Activated CD8-positive, alpha-beta memory T cell treated with anti-CD3 and anti-CD28 coated beads for 48 hours (primary cell): ENCODE measurements at regions not wholly inside any gene's neighbourhood (a gene's known extent, or its start where the extent isn't known, plus 50 kb on each side); places are given as distances from the start of the nearest gene placed in this dataset.

Source experiments
- DNase-seq, 3 experiments: peaks; one replicate each; pipeline ENCODE4 v3.0.0-alpha.2; 2020; ENCODE audit warnings: low read depth in 2 of 3, low spot score in 2 of 3

GRCh38 chr18:25455159-25455558 is 103.2 kb upstream of the ZNF521 start:
- DNase-seq = no peak

DNA sequence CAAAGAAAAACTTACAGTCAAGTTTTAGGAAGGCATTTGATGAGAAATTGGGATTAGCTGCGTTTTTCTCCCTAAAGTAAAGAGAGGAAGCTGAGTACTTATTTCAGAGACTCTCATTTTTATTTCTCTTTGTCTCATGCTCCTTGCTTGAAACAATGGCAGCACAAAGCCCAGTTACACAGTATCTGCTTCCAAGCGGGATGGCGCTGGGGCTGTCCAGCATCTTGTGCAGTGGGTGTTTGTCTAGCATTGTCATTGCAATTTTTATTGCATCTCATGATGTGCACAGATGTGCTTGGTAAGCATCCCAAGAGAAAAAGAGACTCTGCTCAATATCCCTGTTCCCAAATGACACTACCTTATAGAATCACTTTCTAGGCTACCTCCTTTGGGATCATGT is 102.8 kb upstream of the ZNF521 start:
- no peak for DNase-seq

GRCh38 chr18:25454270-25454659 is 102.3 kb upstream of the ZNF521 start:
- DNase-seq = no peak

DNA sequence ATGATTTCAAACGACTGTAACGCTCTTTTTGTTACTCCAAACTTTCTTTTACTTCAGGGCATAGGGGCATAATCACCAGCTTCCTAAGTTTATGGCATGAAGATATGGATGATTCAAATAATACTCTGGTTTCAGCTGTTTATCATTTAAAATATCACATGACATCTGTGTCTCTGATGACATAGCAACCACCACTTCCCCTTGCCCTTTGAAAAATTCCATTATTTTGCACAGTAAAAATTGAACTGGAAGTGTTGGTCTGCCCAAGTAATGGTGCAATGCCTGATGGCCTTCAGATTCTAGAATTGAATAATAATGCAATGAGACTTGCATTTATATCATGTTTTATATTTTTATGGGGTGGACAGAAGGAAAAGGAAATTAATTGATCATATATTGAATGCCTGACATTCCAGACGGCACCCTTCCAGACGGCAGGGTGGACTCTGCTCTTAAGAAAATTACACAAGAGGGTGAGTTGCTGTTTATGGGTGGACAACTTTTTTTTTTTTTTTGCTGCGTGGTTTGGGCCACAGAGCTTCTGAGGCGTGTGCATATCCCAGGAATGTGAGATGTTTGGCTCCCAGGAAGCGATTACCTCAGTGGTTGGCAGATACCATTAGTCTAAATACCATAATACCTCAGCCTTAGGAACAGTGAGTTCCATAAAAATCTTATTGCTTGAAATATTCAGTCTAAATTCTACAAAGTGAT is 101.7 kb upstream of the ZNF521 start:
- no peak for DNase-seq

GRCh38 chr18:25451077-25451658 is 99.2 kb upstream of the ZNF521 start:
- no peak for DNase-seq

DNA sequence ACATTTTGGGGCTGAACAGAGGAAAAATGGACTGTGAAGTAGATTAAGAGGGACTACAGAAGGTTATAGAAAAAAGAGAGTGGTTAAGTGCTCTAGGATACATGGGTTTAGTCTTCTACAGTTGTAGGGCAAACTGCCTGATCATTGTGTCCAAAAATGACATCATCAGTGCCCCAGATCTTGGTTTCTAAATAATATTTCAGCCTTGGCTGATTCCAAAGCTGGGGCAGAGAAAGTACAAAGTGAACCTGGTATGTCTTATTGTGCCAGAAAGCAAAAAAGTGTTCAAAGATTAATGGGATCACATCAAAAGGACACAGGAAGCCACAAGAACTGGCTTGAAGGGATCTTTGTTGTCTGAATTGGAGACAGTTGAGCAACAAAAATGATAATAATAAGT is 97.1 kb upstream of the ZNF521 start:
- DNase-seq = no peak

- no peak for DNase-seq
Measured at GRCh38 chr18:25446972-25447371, 95.0 kb upstream of the ZNF521 start.

DNA sequence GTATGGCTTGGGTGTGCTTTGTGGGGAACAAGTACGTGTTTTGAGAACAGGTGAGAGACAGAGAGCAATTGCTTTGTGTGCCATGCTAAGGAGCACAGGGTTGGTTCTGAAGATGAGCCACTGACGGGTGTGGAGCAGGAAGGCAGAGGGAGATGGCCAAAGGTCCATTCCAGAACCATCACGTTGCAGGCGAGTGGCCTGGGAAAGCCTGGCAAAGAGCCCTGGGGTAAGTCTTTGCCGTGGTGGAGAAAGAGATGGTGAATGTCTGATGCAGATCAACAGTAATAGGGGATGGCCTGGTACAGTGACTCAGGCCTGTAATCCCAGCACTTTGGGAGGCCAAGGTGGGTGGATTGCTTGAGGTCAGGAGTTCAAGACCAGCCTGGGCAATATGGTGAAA is 93.5 kb upstream of the ZNF521 start:
- DNase-seq = no peak

DNA sequence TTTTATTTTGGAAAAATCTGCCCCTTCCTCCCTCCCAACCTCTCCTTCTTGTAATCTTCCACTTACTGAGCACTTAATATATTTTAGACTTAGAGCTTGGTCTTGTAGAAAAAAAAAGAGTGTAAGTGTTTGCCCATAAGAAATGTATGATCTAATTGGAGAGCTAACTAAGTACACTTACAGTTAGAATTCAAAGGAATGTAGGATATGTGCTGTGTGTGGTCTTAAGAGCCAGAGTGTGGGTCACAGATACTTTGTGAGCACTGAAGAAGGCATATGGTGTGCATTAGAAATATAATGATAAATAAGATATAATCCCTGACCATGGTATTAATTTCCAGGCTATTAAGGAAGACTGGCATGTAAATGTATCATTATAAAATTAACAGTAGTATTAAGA is 91.8 kb upstream of the ZNF521 start:
- DNase-seq = no peak

DNA sequence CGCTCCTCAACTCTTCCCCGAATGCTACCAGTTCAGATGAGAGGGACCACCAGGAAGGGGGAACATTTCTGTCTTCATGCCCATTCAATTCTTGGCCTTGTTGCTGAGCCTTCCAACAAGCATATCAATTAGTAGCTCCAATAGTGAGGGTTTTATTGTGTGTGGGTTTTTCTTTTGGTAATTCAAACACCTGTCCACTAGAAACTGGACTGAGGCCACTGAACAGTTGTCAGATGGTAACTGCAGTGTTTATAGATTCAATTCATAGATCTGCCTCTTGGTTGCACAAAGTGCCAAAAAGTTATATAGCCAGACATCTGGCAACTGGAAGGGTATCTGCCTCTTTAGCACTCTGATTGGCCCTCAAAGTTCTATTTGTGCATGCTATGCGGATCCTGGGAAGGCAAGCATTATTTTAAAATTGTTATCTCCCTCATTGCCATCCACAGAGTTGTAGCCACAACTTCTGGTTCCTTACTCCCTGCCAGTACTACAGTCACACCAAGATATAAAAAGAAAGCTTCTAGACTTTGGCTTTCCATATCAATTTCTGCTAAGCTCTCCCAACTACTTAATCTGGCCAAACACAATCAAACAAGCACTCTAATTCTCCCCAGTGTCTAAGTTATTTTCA is 83.3 kb upstream of the ZNF521 start:
- DNase-seq = no peak

DNA sequence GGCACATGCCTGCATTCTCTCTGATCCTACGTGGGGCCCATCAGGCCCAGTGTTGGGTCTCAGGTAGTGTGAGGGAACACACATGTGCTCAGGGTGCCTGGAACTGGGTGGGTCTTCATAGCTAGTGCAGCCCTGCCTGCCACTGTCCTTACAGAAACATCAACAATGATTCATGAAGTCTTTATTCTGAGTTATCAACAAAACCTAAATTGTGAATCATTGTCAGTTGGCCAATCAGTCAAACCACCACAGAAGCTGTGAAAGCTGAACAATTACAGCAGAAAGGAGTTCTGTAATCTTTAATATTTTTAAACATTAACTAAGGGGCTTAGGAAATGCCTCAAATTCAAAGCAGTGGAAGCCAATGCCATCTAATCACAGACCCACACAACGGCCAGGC is 82.8 kb upstream of the ZNF521 start:
- DNase-seq = no peak

- DNase-seq = no peak
Measured at GRCh38 chr18:25433590-25433989, 81.6 kb upstream of the ZNF521 start.

DNA sequence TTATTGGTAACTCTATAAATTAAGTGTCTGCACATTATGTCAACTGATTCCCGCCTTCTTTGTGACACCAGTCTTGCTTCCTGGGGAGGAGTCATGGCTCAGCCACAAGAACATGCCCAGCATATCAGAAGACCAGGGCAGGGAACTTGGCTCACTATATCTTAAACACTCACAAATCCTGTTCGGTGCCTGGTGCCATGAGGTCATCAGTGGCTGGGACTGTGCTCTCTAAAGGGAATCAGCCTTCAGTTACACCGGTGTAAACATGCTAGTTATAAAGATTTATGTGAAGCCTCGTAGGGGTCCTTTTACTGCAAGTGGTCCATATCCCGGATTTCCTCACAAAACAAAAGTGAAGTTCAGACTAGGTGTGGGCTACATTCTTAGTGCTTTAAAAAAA is 73.1 kb upstream of the ZNF521 start:
- no peak for DNase-seq

- no peak for DNase-seq
Measured at GRCh38 chr18:25423760-25424159, 71.8 kb upstream of the ZNF521 start.

DNA sequence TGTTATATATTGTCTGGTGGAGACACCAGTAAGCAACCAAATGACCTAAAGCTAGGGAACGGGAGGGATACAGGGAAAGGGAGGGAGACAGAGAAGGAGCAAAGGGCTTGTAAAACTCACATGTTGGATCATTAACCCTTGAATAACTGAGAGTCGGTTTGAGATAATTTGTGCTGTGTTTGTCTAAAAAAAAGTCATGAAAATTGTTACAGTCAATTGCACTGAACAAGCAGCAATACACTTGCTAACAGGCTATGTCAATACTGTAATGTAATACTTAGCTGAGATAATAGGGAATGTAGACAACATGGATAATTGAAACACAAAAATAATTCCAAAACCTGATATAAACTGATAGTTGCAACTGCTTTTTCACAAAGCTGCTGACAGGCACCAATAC is 71.3 kb upstream of the ZNF521 start:
- DNase-seq = no peak

- DNase-seq = no peak
Measured at GRCh38 chr18:25422230-25422629, 70.3 kb upstream of the ZNF521 start.

- no peak for DNase-seq
Measured at GRCh38 chr18:25420077-25420825, 68.3 kb upstream of the ZNF521 start.

- DNase-seq = no peak
Measured at GRCh38 chr18:25416374-25416773, 64.4 kb upstream of the ZNF521 start.

DNA sequence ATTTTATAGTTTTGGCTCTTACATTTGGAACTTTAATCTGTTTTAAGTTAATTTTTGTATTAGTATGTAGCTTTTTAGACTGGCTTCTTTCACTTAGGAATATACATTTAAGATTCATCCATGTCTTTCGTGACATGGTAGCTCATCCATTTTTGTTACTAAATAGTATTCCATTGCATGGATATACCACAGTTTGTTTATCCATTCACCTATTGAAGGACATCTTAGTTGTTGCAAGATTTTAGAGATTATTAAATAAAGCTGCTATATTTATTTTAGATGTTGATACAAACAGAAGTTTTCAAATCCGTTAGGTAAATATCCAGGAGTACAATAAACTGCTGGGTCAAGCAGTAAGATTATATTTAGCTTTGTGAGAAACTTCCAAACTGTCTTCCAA is 58.0 kb upstream of the ZNF521 start:
- DNase-seq = no peak

DNA sequence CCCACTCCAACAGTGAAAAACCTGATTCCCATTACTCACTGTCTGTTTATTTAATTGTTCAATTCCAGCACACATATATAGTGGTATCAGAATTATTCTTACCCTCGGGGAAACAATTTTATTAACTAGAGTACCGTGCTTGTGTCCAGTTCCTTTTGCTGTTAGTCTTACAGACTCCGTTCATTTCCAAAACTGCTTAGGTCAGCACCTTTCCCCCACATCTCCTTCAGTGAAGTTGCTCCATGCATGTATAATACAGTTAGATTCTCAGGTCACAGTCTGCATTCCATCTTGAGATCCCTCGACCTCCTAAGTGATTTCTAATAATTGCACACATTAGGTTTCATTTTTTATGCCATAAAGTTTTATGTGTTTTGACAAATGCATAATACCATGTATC is 56.3 kb upstream of the ZNF521 start:
- DNase-seq = no peak
